Hematopoietic multipotent progenitor cell treated with erythropoietin and hydrocortisone succinate and interleukin-3 and kit ligand, for 15 days (in vitro differentiated cells): ENCODE measurements at regions not wholly inside any gene's neighbourhood (a gene's known extent, or its start where the extent isn't known, plus 50 kb on each side); places are given as distances from the start of the nearest gene placed in this dataset.
"Not testable (repeated sequence)": the region's sequence is repeated elsewhere in the genome, so short reads cannot be mapped to it uniquely, and the experiment has no call there.

Source experiments
- DNase-seq: peaks from one replicate; pipeline ENCODE4 v3.0.0-alpha.2; 2015; ENCODE audit warnings: low spot score

DNA sequence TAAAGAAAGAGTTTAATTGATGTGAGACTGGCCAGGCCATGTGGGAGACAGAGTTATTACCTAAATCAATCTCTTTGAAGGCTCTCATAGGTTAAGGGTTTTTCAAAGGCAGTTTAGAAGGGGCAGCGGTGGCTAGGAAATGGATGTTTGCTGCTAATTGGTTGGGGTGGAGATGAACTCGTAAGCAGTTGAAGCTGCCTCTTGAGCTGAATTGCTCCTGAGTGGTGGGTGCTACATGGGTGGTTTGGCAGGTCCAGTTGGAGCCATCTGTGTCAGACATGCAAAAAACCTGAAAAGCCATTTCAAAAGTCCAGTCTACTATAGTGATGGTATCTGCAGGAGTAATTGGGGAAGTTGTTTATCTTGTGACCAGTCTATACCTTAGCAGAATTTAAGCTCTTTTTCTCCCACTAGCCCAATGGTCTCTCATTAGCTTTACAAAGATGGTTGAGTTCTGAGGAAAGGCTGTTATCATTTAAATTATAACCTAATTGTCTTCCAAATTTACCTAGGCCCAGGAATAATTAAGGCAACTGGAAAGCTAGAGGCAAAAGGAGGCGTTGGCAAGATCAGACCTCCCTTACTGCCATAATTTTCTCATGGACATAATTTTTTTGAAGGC, 762.4 kb upstream of the FRG1 start:
- no peak for DNase-seq

DNA sequence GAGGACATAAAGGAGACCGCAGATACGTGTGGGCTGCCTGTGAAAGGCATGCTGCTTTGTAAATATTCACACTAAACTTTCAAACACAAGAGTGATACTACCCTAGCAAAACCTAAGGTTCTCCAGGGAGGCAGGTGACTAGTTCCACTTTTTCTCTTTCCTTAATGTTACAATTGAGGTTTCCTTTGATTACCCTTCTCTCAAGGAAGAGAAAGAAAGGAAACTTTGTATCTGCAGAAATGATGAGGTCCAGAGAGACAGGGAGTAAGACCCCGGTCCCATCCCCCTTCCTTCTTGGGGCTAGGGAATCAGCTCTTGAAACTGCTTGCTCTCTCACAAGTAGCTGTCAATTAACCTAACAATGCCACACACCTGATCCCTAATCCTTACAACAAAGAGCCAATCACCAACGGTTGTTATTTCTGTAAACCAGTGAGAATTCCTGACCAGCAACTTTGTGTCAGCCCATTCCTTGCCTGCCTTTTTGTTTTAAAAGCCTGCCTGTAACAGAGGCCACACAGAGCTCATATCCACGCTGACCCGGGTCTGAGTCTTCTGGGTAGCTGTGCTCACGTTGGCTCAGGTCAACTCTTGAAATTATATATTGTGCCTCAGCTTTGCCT, 754.8 kb upstream of the FRG1 start:
- no peak for DNase-seq

- DNase-seq, result no peak
Measured at GRCh38 chr4:189187531-189188052, 753.1 kb upstream of the FRG1 start.

GRCh38 chr4:189198624-189199023, 742.0 kb upstream of the FRG1 start:
- DNase-seq, result no peak

DNA sequence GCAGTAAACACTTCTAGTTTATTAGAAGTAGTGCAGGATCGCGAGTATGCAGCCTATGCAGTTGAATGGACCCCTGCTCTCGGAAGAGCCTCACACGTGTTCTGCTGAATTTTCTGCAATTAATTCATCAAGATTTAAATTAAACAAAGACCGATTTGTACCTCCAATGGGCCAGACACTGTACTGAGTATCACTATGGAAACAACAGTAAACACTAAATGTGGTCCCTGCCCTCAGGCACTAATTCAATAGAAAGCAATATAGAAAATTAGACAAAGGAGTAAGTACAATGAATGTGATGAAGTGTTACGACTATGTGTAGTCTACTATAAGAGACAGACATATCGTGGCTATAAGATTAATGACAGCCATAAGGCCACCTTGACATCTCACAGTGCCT, 740.3 kb upstream of the FRG1 start:
- DNase-seq, result no peak

DNA sequence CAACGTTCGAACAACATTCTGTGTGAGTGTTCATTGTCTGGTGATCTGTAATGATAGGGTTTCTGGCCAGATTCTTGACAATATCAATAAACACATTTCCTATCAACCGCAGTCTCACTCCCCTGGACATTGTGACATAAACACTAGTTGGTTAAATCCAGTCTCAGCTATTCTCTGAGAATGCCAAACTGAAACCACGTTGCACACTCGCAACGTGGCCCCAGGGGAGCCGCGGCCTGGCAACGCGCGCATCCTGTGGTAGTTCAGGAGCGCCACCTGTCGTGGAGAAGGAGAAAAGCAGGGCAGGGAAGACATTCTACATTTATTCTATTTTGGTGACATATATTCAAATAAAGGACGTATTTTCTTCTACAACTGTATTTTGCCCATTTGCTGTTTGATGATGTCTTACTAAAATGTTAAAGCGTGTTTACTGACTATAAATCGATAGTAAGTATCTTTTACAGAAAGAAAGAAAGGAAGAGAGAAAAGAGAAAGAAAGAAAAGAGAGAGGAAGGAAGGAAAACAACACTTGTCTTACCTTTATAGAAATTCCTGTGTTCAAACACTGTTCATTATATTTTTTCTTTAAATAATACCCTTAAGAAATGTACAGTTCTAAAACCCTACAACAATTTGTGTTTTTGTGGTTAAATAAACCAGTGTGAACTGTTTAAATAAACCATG, 738.3 kb upstream of the FRG1 start:
- DNase-seq, result peak; percentile 3

DNA sequence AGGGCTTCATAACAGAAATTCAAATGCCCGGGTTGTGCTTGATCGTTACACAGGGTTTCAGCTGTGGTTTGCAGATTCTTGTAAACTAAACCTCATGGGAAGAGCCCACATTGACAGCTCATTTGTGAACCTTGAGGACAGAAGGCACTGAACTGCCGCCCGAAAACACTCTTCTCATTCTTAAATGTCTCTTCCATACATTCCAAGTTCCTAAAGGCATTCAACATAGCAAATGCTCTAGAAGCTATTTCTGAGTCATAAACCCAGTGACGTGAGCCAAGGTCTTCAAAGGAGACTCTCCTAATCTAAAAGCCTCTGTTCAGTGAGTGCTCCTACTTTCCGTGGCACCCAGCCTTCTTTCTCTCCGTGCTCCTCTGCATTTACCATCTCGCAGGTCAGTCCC, 737.8 kb upstream of the FRG1 start:
- no peak for DNase-seq

DNA sequence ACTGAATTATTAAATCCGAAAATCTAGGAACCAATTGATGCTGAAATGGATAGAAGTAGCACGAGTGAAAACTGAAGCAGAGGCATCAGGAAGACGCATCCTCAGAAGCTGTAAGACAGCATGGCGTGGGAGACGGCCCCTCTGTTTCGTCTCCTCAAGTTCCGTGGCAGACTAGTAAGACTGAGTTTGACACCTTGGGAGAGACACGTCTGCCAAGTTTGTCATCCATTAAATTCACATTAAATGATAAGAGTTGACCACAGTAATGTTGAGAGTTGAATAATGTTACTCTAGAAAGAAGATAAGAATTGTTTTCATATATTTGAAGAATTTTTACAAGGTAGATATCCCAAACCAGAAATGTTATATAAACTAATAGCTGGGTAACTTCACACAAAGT, 736.1 kb upstream of the FRG1 start:
- no peak for DNase-seq

GRCh38 chr4:189206953-189207352, 733.7 kb upstream of the FRG1 start:
- DNase-seq, result no peak

DNA sequence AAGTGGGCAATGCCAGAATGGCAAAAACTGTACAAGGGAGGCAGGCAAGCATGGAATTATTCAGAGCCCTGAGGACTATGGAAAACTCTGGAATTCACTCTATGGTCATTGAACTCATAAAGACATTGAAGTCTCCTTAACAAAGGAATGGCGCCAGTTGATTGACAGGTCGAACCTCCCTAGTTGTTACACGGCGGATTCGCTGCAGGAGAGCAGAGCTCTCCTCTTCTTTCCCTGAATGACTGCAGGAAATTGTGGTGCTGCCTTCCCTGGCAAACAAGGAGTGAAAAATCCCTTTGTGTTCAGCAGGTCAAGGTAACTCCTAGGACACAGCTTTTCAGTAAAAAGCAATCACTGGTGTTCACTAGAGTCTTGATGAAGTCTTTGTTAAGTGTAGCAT, 732.8 kb upstream of the FRG1 start:
- DNase-seq, result no peak

DNA sequence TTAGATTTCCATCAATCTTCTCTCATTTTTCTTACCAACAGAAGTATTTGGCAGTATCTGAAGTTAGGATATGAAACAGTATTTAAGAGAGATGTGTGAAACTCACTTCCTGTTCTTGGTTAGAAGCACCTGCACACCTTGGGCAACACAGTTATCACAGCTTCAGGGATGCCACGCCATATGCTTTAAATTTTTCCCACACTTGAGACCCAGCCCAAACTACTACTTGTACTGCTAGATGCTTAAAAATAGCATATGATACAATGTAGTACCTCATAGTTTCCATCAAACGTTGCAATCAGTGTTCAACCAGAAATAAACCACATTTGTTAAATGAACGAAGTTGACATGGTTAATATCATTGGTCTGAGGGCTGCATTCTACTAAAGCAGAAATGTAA, 725.1 kb upstream of the FRG1 start:
- DNase-seq, result no peak

GRCh38 chr4:189221691-189222090, 719.0 kb upstream of the FRG1 start:
- DNase-seq, result no peak

- DNase-seq, result no peak
Measured at GRCh38 chr4:189228726-189229125, 711.9 kb upstream of the FRG1 start.

DNA sequence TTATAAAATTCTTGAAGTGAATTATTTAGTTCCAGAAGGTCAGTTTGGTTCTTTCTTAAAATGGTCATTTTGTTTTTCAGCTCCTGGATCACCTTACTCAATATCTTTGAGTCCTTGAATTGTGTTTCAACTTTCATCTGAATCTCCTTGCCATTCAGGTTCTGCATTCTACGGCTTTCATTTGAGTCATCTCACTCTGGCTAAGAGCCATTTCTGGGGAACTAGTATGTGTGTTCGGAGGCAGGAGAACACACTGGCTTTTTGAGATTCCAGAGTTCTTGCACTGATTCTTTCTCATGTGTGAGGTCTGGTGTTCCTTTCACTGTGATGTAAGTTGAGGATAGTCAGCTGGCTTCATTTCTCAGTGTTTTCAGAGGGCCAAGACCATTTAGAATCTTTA, 708.4 kb upstream of the FRG1 start:
- DNase-seq, result no peak

DNA sequence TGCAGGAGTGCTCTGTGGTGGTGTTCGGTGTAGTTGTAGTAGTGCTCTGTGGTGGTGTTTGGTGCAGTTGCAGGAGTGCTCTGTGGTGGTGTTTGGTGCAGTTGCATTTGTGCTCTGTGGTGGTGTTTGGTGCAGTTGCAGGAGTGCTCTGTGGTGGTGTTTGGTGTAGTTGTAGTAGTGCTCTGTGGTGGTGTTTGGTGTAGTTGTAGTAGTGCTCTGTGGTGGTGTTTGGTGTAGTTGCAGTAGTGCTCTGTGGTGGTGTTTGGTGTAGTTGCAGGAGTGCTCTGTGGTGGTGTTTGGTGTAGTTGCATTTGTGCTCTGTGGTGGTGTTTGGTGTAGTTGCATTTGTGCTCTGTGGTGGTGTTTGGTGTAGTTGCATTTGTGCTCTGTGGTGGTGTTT, 706.9 kb upstream of the FRG1 start:
- DNase-seq, result not testable (repeated sequence)

- not testable (repeated sequence) for DNase-seq
Measured at GRCh38 chr4:189234948-189235347, 705.7 kb upstream of the FRG1 start.

GRCh38 chr4:189235599-189235998, 705.1 kb upstream of the FRG1 start:
- DNase-seq, result no peak

DNA sequence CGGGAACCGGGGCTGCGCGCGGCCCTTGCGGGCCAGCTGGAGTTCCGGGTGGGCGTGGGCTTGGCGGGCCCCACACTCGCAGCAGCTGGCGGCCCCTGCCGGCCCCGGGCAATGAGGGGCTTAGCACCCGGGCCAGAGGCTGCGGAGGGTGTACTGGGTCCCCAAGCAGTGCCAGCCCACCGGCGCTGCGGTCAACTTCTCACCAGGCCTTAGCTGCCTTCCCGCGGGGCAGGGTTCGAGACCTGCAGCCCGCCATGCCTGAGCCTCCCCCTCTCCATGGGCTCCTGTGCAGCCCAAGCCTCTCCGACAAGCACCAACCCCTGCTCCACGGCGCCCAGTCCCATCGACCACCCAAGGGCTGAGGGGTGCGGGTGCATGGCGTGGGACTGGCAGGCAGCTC, 704.4 kb upstream of the FRG1 start:
- not testable (repeated sequence) for DNase-seq

GRCh38 chr4:189237340-189237739, 703.3 kb upstream of the FRG1 start:
- DNase-seq, result no peak

DNA sequence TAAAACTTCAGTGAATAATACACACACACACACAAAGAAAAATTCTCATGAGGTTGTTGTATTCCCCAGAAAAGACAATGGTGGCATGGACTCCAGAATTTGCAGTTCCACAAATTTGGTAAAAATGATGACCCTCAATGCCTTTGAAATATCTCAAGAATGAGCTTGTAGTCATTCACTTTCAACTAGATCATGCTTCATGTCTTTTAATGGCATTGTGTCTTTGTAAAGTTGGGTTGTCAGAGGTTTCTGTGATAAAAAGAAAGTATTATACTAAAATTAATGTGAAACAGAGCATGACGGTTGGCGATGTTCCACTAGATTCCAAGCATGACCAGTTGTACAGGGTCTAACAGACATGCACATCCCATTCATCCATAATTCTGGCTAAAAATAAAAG, 685.0 kb upstream of the FRG1 start:
- no peak for DNase-seq

- no peak for DNase-seq
Measured at GRCh38 chr4:189261475-189261874, 679.2 kb upstream of the FRG1 start.

DNA sequence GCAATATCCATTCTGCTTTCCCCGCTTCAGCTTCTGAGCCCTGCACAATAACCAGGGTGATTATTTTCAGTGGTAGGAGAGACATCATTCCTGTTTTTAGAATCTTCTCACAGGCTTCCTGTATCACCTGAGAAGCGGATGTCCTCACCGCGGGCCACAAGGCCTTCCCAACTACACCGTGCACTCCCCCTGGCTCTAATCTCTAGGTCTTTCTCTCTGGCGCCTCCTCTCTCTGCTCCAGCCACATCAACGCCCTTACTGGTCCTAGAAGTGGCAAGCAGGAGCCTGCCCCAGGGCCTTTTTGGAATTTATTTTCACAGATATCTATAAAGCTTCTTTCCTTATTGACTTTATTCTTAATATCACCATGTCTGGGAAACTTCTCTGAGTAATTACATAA, 675.2 kb upstream of the FRG1 start:
- no peak for DNase-seq

DNA sequence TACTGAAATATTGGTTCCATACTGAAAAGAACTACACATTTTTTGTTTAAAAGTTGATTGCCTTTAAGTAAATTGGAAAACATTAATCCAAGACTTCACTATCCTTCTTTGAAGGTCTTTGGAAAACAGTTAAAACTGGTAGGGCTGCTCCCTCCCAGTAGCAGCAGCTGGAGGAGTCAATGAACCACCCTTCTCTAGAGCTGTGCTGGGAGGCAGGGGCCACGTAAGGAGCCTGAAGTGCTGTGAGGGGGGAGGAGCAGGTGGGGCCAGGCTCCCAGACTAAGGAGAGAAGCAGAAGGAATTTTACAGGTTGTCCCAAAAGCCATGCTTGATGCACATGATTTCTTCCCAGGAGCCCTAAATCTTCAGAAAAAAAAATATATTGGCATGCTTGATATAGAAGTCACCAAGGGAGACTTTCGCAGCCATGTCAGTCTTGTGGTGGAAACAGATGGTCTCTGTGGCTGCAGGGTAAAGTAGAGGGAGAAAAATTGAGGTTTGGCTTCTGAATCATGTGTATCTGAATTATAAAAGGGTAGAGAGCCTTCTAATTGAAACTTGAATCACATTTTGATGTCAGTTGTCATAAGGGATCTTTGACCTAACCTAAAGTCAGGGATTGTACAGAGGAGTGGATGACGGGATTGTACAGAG, 673.2 kb upstream of the FRG1 start:
- DNase-seq, result no peak
